ENCODE measurements at regions not wholly inside any gene's neighbourhood (a gene's known extent, or its start where the extent isn't known, plus 50 kb on each side); places are given as distances from the start of the nearest gene placed in this dataset.

GRCh38 chr5:96080557-96080956, 118.9 kb upstream of the ELL2 start:
- FAIRE-seq (no peak), ATAC-seq (peak; percentile 58 to 66; a peak in 3 of 6 replicates), DNase-seq (ENCODE audit: low read depth in 1 of 2, low spot score in 1 of 2) (peak in 1 of 2 experiments; percentile 58)
- peaks cover 51% of the 10 kb centered on the region for H3K4me1 ChIP-seq
- no peak overlapping the region for H3K4me3 ChIP-seq
- ChIA-PET CTCF (interaction anchor here (0.7 to 3.5 kb wide), 4 partner anchors 119 to 256 kb away, joined by 3 to 10 read pairs (median 3); partner anchors contain the start of gene ELL2), POLR2A (no interaction called here)
- TF ChIP-seq FOSL2 (IDR thresholded peaks at IDR 0.05) (peak; percentile 27; the same call in 1 of the 2 replicates), FOSL2 (CRISPR knock-in tag; IDR thresholded peaks at IDR 0.05) (peak; percentile 41; the same call in 1 of the 2 replicates), GATA3 (IDR thresholded peaks at IDR 0.05; ENCODE audit: borderline replicate concordance) (0 out of 2 replicates have a peak, but pooled peaks have one; percentile 10), POLR2A (IDR thresholded peaks at IDR 0.05; ENCODE audit: low read length) (no peak), BCL3 (IDR thresholded peaks at IDR 0.05) (no peak), RARB (CRISPR knock-in tag; IDR thresholded peaks at IDR 0.05) (no peak), CBX2 (IDR thresholded peaks at IDR 0.05; ENCODE audit: borderline replicate concordance, low read depth) (no peak), ZC3H11A (IDR thresholded peaks at IDR 0.05) (no peak), RAD21 (conservative IDR thresholded peaks at IDR 0.05 in 1 of 2, IDR thresholded peaks at IDR 0.05 in 1 of 2) (0 out of 5 replicates have a peak, but pooled peaks of 1 of the 2 experiments have one; percentile 10), ZSCAN20 (CRISPR knock-in tag; IDR thresholded peaks at IDR 0.05) (no peak), JUNB (IDR thresholded peaks at IDR 0.05) (peak; percentile 49; the same call in 1 of the 2 replicates), MYC (IDR thresholded peaks at IDR 0.05; ENCODE audit: borderline replicate concordance, low read length) (no peak), TP53 (CRISPR knock-in tag; IDR thresholded peaks at IDR 0.05) (no peak)
- H3K27ac ChIP-seq: peak overlapping the region; percentile 76 to 79
- H3K9me3 ChIP-seq: no peaks in the 10 kb centered on the region
- peak overlapping the region; percentile 18; the same call in 2 of the 3 replicates for H3K4me2 ChIP-seq

GRCh38 chr5:96079962-96080361, 118.3 kb upstream of the ELL2 start:
- H3K4me3 ChIP-seq: no peak overlapping the region
- DNase-seq (ENCODE audit: low read depth in 1 of 2, low spot score in 1 of 2): no peak
- no peak for FAIRE-seq
- WGBS (ENCODE audit: missing lambda C conversion rate): 56% methylated on average over 2 of the region's 2 CpGs
- ATAC-seq: no peak
- CTCF ChIA-PET: interaction anchor here (3.5 kb wide), 1 partner anchor 257 kb away, joined by 10 read pairs; no protein-coding TSS in a partner anchor
- no peaks in the 10 kb centered on the region for H3K9me3 ChIP-seq
- peaks cover 51% of the 10 kb centered on the region for H3K4me1 ChIP-seq
- POLR2A ChIA-PET: no interaction called here
- TF ChIP-seq HOXA7 (CRISPR knock-in tag; IDR thresholded peaks at IDR 0.05) (no peak), POLR2AphosphoS2 (conservative IDR thresholded peaks at IDR 0.05; ENCODE audit: low read length) (no peak), CBX2 (IDR thresholded peaks at IDR 0.05; ENCODE audit: borderline replicate concordance, low read depth) (no peak), TP53 (CRISPR knock-in tag; IDR thresholded peaks at IDR 0.05) (no peak)
- peak overlapping the region; percentile 69; the same call in 2 of the 3 replicates for H3K4me2 ChIP-seq
- H3K27ac ChIP-seq: peak overlapping the region; percentile 76 to 79; a peak in 3 of 6 replicates

- FAIRE-seq (peak; percentile 56), DNase-seq (ENCODE audit: low read depth in 1 of 2, low spot score in 1 of 2) (peak; percentile 58 to 76), ATAC-seq (peak; percentile 90 to 91)
- Histone ChIP-seq H3K4me3 (no peak overlapping the region), H3K9me3 (no peaks in the 10 kb centered on the region), H3K27ac (peak overlapping the region; percentile 79 to 82), H3K4me1 (peaks cover 52% of the 10 kb centered on the region), H3K4me2 (peak overlapping the region; percentile 69)
- CTCF ChIA-PET: interaction anchor here (0.8 to 3.5 kb wide), 4 partner anchors 11 to 258 kb away, joined by 3 to 10 read pairs (median 6); no protein-coding TSS in a partner anchor
- POLR2A ChIA-PET: interaction anchor here (1.1 to 2.4 kb wide), 2 partner anchors 117 to 121 kb away, joined by 3 to 8 read pairs; partner anchors contain the start of gene ELL2
- TF ChIP-seq CHD4 (IDR thresholded peaks at IDR 0.05; ENCODE audit: borderline replicate concordance) (no peak), TP53 (CRISPR knock-in tag; IDR thresholded peaks at IDR 0.05) (no peak), USF2 (IDR thresholded peaks at IDR 0.05) (no peak), KDM1A (IDR thresholded peaks at IDR 0.05; ENCODE audit: low read depth) (no peak), PBX3 (IDR thresholded peaks at IDR 0.05) (no peak), FOSL2 (IDR thresholded peaks at IDR 0.05) (peak; percentile 89), FOSL2 (CRISPR knock-in tag; IDR thresholded peaks at IDR 0.05) (peak; percentile 87), BCL3 (IDR thresholded peaks at IDR 0.05) (no peak), ZNF302 (CRISPR knock-in tag; IDR thresholded peaks at IDR 0.05) (no peak), HMGXB4 (CRISPR knock-in tag; IDR thresholded peaks at IDR 0.05; ENCODE audit: borderline replicate concordance) (no peak), KDM5A (IDR thresholded peaks at IDR 0.05) (no peak), CEBPB (IDR thresholded peaks at IDR 0.05) (0 out of 4 replicates have a peak, but pooled peaks of 1 of the 2 experiments have one; percentile 6), NR3C1 (IDR thresholded peaks at IDR 0.05) (no peak), EHMT2 (IDR thresholded peaks at IDR 0.05; ENCODE audit: low read depth) (no peak), TFCP2L1 (CRISPR knock-in tag; IDR thresholded peaks at IDR 0.05) (no peak)
These were observed 117.4 kb upstream of the ELL2 start for GRCh38 chr5:96079075-96079474.

Measured in A549 (cell line).